ENCODE measurements at regions not wholly inside any gene's neighbourhood (a gene's known extent, or its start where the extent isn't known, plus 50 kb on each side); places are given as distances from the start of the nearest gene placed in this dataset.

DNA sequence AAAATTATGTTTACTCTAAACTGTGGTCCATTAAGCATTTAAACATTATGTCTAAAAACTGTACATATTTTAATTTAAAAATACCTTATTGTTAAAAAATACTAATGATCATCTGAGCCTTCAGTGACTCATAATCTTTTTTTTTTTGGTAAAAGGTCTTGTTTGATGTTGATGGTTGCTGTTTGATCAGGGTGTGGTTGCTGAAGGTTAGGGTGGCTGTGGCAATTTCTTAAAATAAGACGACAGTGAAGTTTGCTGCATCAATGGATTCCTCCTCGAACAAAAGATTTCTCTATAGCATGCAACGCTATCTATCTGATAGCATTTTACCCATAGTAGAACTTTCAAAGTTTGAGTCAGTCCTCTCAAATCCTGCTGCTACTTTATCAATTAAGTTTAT, 180.0 kb upstream of the AHR start:
- Histone ChIP-seq H3K27ac (no peak overlapping the region), H2AFZ (ENCODE audit: low read depth) (no peak overlapping the region), H3K36me3 (ENCODE audit: insufficient read depth) (no peaks in the 10 kb centered on the region), H3K4me2 (no peak overlapping the region), H3K27me3 (ENCODE audit: insufficient read depth, low read depth) (no peaks in the 10 kb centered on the region), H3K9ac (no peak overlapping the region), H3K79me2 (ENCODE audit: insufficient read depth, low read depth) (no peaks in the 10 kb centered on the region), H4K20me1 (ENCODE audit: insufficient read depth) (no peaks in the 10 kb centered on the region), H3K4me1 (ENCODE audit: low read depth, poor library complexity, severe bottlenecking) (peaks cover 8% of the 10 kb centered on the region), H3K4me3 (IDR thresholded peaks at IDR 0.05; ENCODE audit: insufficient read depth, low read depth, low read length) (no peak overlapping the region)
- TF ChIP-seq, protein P1, sequence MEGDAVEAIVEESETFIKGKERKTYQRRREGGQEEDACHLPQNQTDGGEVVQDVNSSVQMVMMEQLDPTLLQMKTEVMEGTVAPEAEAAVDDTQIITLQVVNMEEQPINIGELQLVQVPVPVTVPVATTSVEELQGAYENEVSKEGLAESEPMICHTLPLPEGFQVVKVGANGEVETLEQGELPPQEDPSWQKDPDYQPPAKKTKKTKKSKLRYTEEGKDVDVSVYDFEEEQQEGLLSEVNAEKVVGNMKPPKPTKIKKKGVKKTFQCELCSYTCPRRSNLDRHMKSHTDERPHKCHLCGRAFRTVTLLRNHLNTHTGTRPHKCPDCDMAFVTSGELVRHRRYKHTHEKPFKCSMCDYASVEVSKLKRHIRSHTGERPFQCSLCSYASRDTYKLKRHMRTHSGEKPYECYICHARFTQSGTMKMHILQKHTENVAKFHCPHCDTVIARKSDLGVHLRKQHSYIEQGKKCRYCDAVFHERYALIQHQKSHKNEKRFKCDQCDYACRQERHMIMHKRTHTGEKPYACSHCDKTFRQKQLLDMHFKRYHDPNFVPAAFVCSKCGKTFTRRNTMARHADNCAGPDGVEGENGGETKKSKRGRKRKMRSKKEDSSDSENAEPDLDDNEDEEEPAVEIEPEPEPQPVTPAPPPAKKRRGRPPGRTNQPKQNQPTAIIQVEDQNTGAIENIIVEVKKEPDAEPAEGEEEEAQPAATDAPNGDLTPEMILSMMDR (conservative IDR thresholded peaks at IDR 0.05; ENCODE audit: low read depth, low read length): no peak

DNA sequence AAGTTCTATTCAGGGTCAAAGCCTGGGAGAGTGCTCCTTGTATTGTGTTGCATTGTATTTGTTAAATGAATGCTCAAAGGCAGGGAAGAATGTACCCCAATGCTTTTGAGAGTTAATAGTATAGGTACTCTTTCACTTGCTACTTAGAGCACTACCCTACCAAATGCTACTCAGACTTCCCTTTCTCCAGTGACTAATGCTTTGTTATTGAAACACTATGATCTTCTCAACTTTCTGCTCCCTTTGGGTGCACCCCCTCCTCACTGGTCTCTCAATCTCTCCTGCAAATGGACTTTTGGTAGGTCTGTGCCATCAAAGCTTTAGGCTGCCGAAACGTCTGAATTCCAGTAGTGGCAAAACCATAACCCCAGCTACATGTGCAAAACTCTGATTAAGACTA, 177.7 kb upstream of the AHR start:
- H3K9ac ChIP-seq: no peak overlapping the region
- H3K4me3 ChIP-seq (IDR thresholded peaks at IDR 0.05; ENCODE audit: insufficient read depth, low read depth, low read length): no peak overlapping the region
- no peaks in the 10 kb centered on the region for H3K27me3 ChIP-seq (ENCODE audit: insufficient read depth, low read depth)
- TF ChIP-seq, protein P1 (conservative IDR thresholded peaks at IDR 0.05; ENCODE audit: low read depth, low read length): no peak
- no peak overlapping the region for H2AFZ ChIP-seq (ENCODE audit: low read depth)
- peaks cover 9% of the 10 kb centered on the region for H3K4me1 ChIP-seq (ENCODE audit: low read depth, poor library complexity, severe bottlenecking)
- no peak overlapping the region for H3K4me2 ChIP-seq
- H3K27ac ChIP-seq: no peak overlapping the region
- H4K20me1 ChIP-seq (ENCODE audit: insufficient read depth): no peaks in the 10 kb centered on the region
- no peaks in the 10 kb centered on the region for H3K79me2 ChIP-seq (ENCODE audit: insufficient read depth, low read depth)
- no peaks in the 10 kb centered on the region for H3K36me3 ChIP-seq (ENCODE audit: insufficient read depth)

DNA sequence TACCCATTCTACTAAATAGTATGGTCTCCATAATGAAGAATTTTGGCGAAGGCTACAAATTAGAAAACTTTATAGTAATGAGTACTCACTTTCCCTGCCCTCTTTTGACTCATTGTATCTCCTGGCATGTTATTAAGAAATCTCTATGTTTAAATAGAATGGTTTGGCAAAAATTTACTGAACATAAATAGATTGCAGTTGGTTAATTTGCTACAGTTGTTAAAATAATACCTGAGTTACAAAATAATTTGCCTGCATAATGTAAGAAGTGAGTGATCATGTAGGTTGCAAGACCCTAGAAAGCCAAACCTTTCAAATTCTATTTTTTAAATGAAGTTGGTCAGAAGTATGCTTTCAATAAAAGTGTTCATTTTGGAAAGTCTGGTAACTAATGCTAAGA, 176.8 kb upstream of the AHR start:
- H3K4me1 ChIP-seq (ENCODE audit: low read depth, poor library complexity, severe bottlenecking): peaks cover 9% of the 10 kb centered on the region
- no peak overlapping the region for H3K9ac ChIP-seq
- no peaks in the 10 kb centered on the region for H3K27me3 ChIP-seq (ENCODE audit: insufficient read depth, low read depth)
- no peaks in the 10 kb centered on the region for H3K36me3 ChIP-seq (ENCODE audit: insufficient read depth)
- H2AFZ ChIP-seq (ENCODE audit: low read depth): no peak overlapping the region
- no peak overlapping the region for H3K27ac ChIP-seq
- TF ChIP-seq, protein P1 (conservative IDR thresholded peaks at IDR 0.05; ENCODE audit: low read depth, low read length): no peak
- H4K20me1 ChIP-seq (ENCODE audit: insufficient read depth): no peaks in the 10 kb centered on the region
- no peak overlapping the region for H3K4me3 ChIP-seq (IDR thresholded peaks at IDR 0.05; ENCODE audit: insufficient read depth, low read depth, low read length)
- H3K4me2 ChIP-seq: no peak overlapping the region
- H3K79me2 ChIP-seq (ENCODE audit: insufficient read depth, low read depth): no peaks in the 10 kb centered on the region

DNA sequence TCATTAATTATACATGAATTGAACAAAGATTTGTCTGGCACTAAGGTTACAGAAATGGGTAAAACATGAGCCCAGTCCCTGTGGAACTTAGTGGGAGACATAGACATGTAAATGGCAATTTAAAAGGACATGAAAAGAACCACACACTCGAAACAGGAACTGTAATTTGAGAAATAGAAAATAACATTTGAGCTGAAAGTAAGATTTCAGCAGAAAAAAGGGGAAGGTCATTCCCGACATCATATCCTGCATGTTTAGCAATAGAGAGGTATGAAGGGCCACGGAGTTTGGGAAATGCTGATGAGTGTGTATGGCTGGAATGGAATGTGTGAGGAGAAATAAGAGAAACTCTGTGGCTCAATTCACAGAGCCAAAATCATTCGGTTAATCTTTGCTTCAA, 175.4 kb upstream of the AHR start:
- Histone ChIP-seq H3K4me2 (peak overlapping the region; percentile 4; the same call in 1 of the 2 replicates), H3K4me1 (ENCODE audit: low read depth, poor library complexity, severe bottlenecking) (peaks cover 9% of the 10 kb centered on the region), H3K9ac (no peak overlapping the region), H2AFZ (ENCODE audit: low read depth) (no peak overlapping the region), H3K79me2 (ENCODE audit: insufficient read depth, low read depth) (no peaks in the 10 kb centered on the region), H3K27me3 (ENCODE audit: insufficient read depth, low read depth) (no peaks in the 10 kb centered on the region), H4K20me1 (ENCODE audit: insufficient read depth) (no peaks in the 10 kb centered on the region), H3K36me3 (ENCODE audit: insufficient read depth) (no peaks in the 10 kb centered on the region), H3K4me3 (IDR thresholded peaks at IDR 0.05; ENCODE audit: insufficient read depth, low read depth, low read length) (no peak overlapping the region), H3K27ac (no peak overlapping the region)
- TF ChIP-seq, protein P1 (conservative IDR thresholded peaks at IDR 0.05; ENCODE audit: low read depth, low read length): no peak
